OCI-LY3 (cell line): ENCODE measurements at regions not wholly inside any gene's neighbourhood (a gene's known extent, or its start where the extent isn't known, plus 50 kb on each side); places are given as distances from the start of the nearest gene placed in this dataset.

ENCODE experiments used
- H2AFZ ChIP-seq: fragments of 200-600, 300-600 bp; shearing (Covaris generic); 2 replicates; pipeline ENCODE4 v1.6.0; 2014; ENCODE audit warnings: antibody characterized with exemption, low read depth, low read length
- H3K27ac ChIP-seq: fragments of 200-600, 300-600 bp; sonication (generic); 2 replicates; pipeline ENCODE4 v1.5.1; 2014; ENCODE audit warnings: mild to moderate bottlenecking, low read length, moderate library complexity, mixed read lengths
- H3K27me3 ChIP-seq: fragments of 200-600, 300-600 bp; sonication (generic); 2 replicates; pipeline ENCODE4 v1.6.1; 2014; ENCODE audit warnings: low read depth, low read length, mixed read lengths
- H3K36me3 ChIP-seq: fragments of 200-600, 300-600 bp; sonication (generic); replicated peaks from 2 replicates; pipeline ENCODE3; 2014; ENCODE audit warnings: low read depth, low read length, mixed read lengths
- H3K4me1 ChIP-seq: fragments of 300-600, 200-600 bp; sonication (generic); 2 replicates; pipeline ENCODE4 v1.6.1; 2014; ENCODE audit warnings: low read length, mixed read lengths
- H3K4me2 ChIP-seq: fragments of 200-600, 300-600 bp; sonication (generic); 2 replicates; pipeline ENCODE4 v1.6.1; 2014; ENCODE audit warnings: low read length, mixed read lengths
- H3K4me3 ChIP-seq: fragments of 300-600, 200-600 bp; sonication (generic); 2 replicates; pipeline ENCODE4 v1.5.1; 2014; ENCODE audit warnings: antibody characterized with exemption, mild to moderate bottlenecking, low read length, moderate library complexity
- H3K79me2 ChIP-seq: fragments of 300-600, 200-600 bp; shearing (Covaris generic); 2 replicates; pipeline ENCODE4 v1.6.1; 2014; ENCODE audit warnings: mild to moderate bottlenecking, low read length, mixed read lengths
- H3K9ac ChIP-seq: fragments of 300-600, 200-600 bp; shearing (Covaris generic); 2 replicates; pipeline ENCODE4 v1.6.0; 2014; ENCODE audit warnings: mild to moderate bottlenecking, low read length, moderate library complexity
- H3K9me3 ChIP-seq: fragments of 200-600, 300-600 bp; shearing (Covaris generic); 2 replicates; pipeline ENCODE4 v1.6.1; 2014; ENCODE audit warnings: low read length, mixed read lengths; ENCODE audit not compliant: insufficient read depth
- H4K20me1 ChIP-seq: fragments of 200-600, 300-600 bp; sonication (generic); 2 replicates; pipeline ENCODE4 v1.6.1; 2016; ENCODE audit warnings: low read length, mixed read lengths; ENCODE audit not compliant: insufficient read depth
- EZH2phosphoT487 ChIP-seq: fragments of 200-600 bp; shearing (Covaris generic); IDR thresholded peaks from 2 replicates; pipeline ENCODE4 v1.6.1; 2018; ENCODE audit warnings: antibody characterized with exemption, mixed run types, low read depth
- TF ChIP-seq, protein P1 (sequence below): fragments of 200-600, 300-600 bp; sonication (generic); IDR thresholded peaks from 2 replicates; pipeline ENCODE4 v1.5.1; 2014; ENCODE audit warnings: antibody characterized with exemption, low read length, low read depth

DNA sequence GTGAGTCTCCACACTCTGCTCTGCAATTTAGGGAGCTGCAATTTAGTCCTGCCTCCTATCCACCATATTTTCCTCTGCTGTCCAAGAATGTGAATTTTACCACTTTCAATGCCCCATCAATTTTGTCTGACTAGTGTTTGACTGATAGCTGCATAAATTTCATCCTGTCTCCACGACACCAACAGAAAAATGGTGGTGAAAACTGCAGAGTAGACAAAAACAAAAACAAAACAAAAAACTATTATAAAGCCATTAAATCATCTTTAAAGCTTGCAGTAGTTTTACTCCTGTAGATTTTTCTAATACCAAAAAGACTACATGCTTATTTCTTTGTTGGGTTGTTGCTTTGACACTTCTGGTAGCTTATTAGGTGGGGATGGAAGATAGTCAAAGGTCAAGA, 322.0 kb downstream of the PAX1 start:
- no peaks in the 10 kb centered on the region for H3K36me3 ChIP-seq
- H4K20me1 ChIP-seq, result no peaks in the 10 kb centered on the region
- no peak overlapping the region for H3K4me3 ChIP-seq
- no peaks in the 10 kb centered on the region for H3K4me1 ChIP-seq
- H3K9me3 ChIP-seq, result no peaks in the 10 kb centered on the region
- no peak overlapping the region for H3K27ac ChIP-seq
- no peak overlapping the region for H3K9ac ChIP-seq
- H3K79me2 ChIP-seq, result no peaks in the 10 kb centered on the region
- H3K4me2 ChIP-seq, result no peak overlapping the region
- TF ChIP-seq, protein P1, sequence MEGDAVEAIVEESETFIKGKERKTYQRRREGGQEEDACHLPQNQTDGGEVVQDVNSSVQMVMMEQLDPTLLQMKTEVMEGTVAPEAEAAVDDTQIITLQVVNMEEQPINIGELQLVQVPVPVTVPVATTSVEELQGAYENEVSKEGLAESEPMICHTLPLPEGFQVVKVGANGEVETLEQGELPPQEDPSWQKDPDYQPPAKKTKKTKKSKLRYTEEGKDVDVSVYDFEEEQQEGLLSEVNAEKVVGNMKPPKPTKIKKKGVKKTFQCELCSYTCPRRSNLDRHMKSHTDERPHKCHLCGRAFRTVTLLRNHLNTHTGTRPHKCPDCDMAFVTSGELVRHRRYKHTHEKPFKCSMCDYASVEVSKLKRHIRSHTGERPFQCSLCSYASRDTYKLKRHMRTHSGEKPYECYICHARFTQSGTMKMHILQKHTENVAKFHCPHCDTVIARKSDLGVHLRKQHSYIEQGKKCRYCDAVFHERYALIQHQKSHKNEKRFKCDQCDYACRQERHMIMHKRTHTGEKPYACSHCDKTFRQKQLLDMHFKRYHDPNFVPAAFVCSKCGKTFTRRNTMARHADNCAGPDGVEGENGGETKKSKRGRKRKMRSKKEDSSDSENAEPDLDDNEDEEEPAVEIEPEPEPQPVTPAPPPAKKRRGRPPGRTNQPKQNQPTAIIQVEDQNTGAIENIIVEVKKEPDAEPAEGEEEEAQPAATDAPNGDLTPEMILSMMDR, result no peak
- TF ChIP-seq EZH2phosphoT487, result no peak
- no peak overlapping the region for H2AFZ ChIP-seq
- no peaks in the 10 kb centered on the region for H3K27me3 ChIP-seq

DNA sequence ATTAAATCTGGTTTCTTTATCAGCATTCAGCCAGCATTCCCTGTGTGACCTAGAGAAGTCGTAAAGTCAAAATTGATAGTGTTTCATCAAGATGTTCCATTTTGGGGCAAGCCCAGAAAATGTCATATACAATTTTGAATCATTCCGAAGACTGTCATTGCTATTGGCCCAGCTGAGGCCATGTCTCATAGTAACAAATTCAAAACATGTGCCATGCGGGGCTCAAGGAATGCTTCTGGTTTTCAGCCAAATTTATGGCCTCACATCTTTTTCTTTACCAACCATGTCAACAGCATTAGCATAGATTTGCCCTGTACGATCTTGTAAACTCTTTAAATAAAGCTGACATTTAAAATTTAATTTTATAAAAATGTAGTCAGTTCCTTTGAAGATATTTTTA, 314.7 kb downstream of the PAX1 start:
- Histone ChIP-seq H2AFZ (no peak overlapping the region), H3K79me2 (no peaks in the 10 kb centered on the region), H3K4me3 (no peak overlapping the region), H3K9me3 (no peaks in the 10 kb centered on the region), H3K4me2 (no peak overlapping the region), H3K9ac (no peak overlapping the region), H4K20me1 (no peaks in the 10 kb centered on the region), H3K27me3 (no peaks in the 10 kb centered on the region), H3K36me3 (no peaks in the 10 kb centered on the region), H3K4me1 (no peaks in the 10 kb centered on the region), H3K27ac (no peak overlapping the region)
- TF ChIP-seq, protein P1, result no peak
- TF ChIP-seq EZH2phosphoT487, result no peak

DNA sequence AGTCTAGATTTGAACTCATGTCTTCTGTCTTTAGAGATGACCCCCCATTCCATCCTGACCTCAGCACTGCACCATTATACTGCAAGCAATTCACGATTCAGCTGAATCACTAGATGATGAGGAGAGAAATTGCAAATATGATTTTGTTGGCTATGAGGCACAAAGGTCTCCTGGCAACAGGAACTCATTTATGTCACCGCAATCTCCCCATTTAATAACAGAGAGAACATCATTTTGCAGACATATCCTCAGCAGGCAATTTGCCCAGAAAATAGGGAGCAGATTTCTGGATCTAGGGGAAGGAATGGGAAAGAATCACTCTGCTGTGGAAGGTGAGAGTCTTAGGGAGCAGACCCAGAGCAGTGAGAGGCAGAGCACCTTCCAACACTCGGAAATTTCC, 303.0 kb downstream of the PAX1 start:
- Histone ChIP-seq H3K27ac (no peak overlapping the region), H3K4me2 (no peak overlapping the region), H4K20me1 (no peaks in the 10 kb centered on the region), H2AFZ (no peak overlapping the region), H3K79me2 (no peaks in the 10 kb centered on the region), H3K9me3 (no peaks in the 10 kb centered on the region), H3K9ac (no peak overlapping the region), H3K4me3 (no peak overlapping the region), H3K4me1 (no peaks in the 10 kb centered on the region), H3K36me3 (no peaks in the 10 kb centered on the region), H3K27me3 (no peaks in the 10 kb centered on the region)
- no peak for TF ChIP-seq EZH2phosphoT487

DNA sequence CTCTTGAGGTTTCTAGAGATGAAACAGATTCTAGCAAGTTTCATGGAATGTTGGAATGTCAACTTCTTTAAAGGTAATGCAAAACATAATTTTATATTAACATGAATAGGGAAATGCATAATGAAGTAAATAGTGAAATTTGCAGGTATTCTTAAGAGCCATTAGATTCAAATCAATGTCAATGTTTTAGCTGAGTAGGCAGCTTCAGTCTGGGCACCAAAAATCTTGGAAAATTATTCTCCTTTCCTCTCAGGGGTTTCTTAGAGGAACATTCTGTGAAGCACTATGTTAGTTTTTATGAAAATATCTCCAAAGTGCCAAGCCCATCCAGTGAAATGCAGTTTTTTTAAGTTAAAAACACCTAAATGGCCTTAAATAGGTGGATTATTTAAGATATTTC, 300.8 kb downstream of the PAX1 start:
- no peaks in the 10 kb centered on the region for H3K9me3 ChIP-seq
- no peak overlapping the region for H2AFZ ChIP-seq
- H3K27me3 ChIP-seq, result no peaks in the 10 kb centered on the region
- no peak overlapping the region for H3K27ac ChIP-seq
- no peak overlapping the region for H3K4me2 ChIP-seq
- no peak overlapping the region for H3K4me3 ChIP-seq
- H3K9ac ChIP-seq, result no peak overlapping the region
- no peaks in the 10 kb centered on the region for H3K4me1 ChIP-seq
- H3K36me3 ChIP-seq, result no peaks in the 10 kb centered on the region
- H4K20me1 ChIP-seq, result no peaks in the 10 kb centered on the region
- TF ChIP-seq, protein P1, result no peak
- TF ChIP-seq EZH2phosphoT487, result no peak
- no peaks in the 10 kb centered on the region for H3K79me2 ChIP-seq

DNA sequence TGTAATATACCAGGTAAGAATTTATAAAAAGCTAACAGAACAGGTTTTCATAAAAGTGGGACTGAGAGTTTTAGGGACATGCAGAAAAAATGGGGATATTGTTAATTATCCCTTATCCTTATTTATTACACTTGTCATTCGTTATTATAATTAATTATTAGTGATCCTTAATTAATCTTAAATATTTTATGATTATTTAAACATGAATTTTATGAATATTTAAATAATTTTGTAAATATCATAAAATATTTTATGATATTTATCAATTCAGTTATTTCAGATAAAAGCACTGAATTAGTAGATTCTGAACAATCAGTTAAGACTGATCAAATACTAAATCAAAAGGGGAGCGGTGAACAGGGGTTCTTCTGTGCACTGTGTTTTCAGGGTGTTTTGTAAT, 300.1 kb downstream of the PAX1 start:
- no peak for TF ChIP-seq EZH2phosphoT487
- TF ChIP-seq, protein P1, result no peak

More for the DNA sequence above, 300.1 kb downstream of the PAX1 start:
- Histone ChIP-seq H2AFZ (no peak overlapping the region), H3K4me3 (no peak overlapping the region), H3K79me2 (no peaks in the 10 kb centered on the region), H3K27me3 (no peaks in the 10 kb centered on the region), H3K36me3 (no peaks in the 10 kb centered on the region), H4K20me1 (no peaks in the 10 kb centered on the region), H3K4me1 (no peaks in the 10 kb centered on the region), H3K4me2 (no peak overlapping the region), H3K27ac (no peak overlapping the region), H3K9me3 (no peaks in the 10 kb centered on the region), H3K9ac (no peak overlapping the region)
